PC-3 (cell line): ENCODE measurements at regions not wholly inside any gene's neighbourhood (a gene's known extent, or its start where the extent isn't known, plus 50 kb on each side); places are given as distances from the start of the nearest gene placed in this dataset.

ENCODE experiments used
- ATAC-seq: fragments of 200-7000 bp; cut with Tn5 transposase; 2 replicates; pipeline ENCODE4 v1.9.1; 2020; ENCODE audit warnings: mild to moderate bottlenecking, moderate library complexity
- BruUV-seq: library from RNA; stranded (reverse); fragments of 400-500 nt; replicated peaks from 2 replicates; lab custom pipeline; 2021; lab: Mats Ljungman, UMichigan
- CTCF ChIA-PET: fragments of 300-600 bp; sonication (Branson Sonifier 250); formaldehyde crosslinking; loops from one replicate; lab custom pipeline; 2022; ENCODE audit warnings: antibody characterized with exemption; lab: Charles Lee
- POLR2A ChIA-PET: fragments of 300-600 bp; sonication (Branson Sonifier 250); formaldehyde crosslinking; loops from one replicate; lab custom pipeline; 2022; ENCODE audit warnings: antibody characterized with exemption; ENCODE audit not compliant: unreplicated experiment; lab: Charles Lee
- DNase-seq: peaks from one replicate; pipeline ENCODE4 v3.0.0-alpha.2; 2015
- H2AFZ ChIP-seq: fragments of 300-600 bp; sonication (generic); 2 replicates; pipeline ENCODE4 v1.6.0; 2016; ENCODE audit warnings: antibody characterized with exemption, low read length
- H3F3A ChIP-seq: fragments of 300-600 bp; sonication (generic); one replicate; pipeline ENCODE4 v1.6.0; 2017; ENCODE audit warnings: antibody characterized with exemption, low read length, control low read depth, mild to moderate bottlenecking; ENCODE audit not compliant: unreplicated experiment
- H3K27ac ChIP-seq: fragments of 300-600 bp; sonication (generic); 2 replicates; pipeline ENCODE4 v1.5.1; 2016; ENCODE audit warnings: mild to moderate bottlenecking, low read length
- H3K27me3 ChIP-seq: fragments of 300-600 bp; sonication (generic); 2 replicates; pipeline ENCODE4 v1.6.1; 2016; ENCODE audit warnings: low read length, mixed read lengths
- H3K36me3 ChIP-seq: fragments of 300-600 bp; sonication (generic); 2 replicates; pipeline ENCODE4 v1.6.1; 2016; ENCODE audit warnings: low read depth, mixed run types, low read length, mixed read lengths
- H3K4me1 ChIP-seq: fragments of 300-600 bp; sonication (generic); 2 replicates; pipeline ENCODE4 v1.5.1; 2016; ENCODE audit warnings: low read length; ENCODE audit not compliant: insufficient read depth
- H3K4me2 ChIP-seq: fragments of 300-600 bp; sonication (generic); 2 replicates; pipeline ENCODE4 v1.6.0; 2016; ENCODE audit warnings: low read length
- H3K4me3 ChIP-seq: fragments of 300-600 bp; sonication (generic); 2 replicates; pipeline ENCODE4 v1.5.1; 2016; ENCODE audit warnings: mild to moderate bottlenecking, low read length, mixed read lengths
- H3K79me2 ChIP-seq: fragments of 300-600 bp; sonication (generic); 2 replicates; pipeline ENCODE4 v1.6.1; 2017; ENCODE audit warnings: low read length, mixed read lengths
- H3K9ac ChIP-seq: fragments of 300-600 bp; sonication (generic); 2 replicates; pipeline ENCODE4 v1.6.0; 2016; ENCODE audit warnings: mild to moderate bottlenecking, low read length
- H3K9me2 ChIP-seq: fragments of 300-600 bp; sonication (generic); replicated peaks from 2 replicates; pipeline ENCODE4 v1.6.1; 2016; ENCODE audit warnings: mixed run types, low read length, mixed read lengths
- H3K9me3 ChIP-seq: fragments of 300-600 bp; sonication (generic); 2 replicates; pipeline ENCODE4 v1.6.1; 2016; ENCODE audit warnings: low read length, mixed read lengths
- H4K20me1 ChIP-seq: fragments of 300-600 bp; sonication (generic); 2 replicates; pipeline ENCODE4 v1.6.1; 2016; ENCODE audit warnings: low read length, mixed read lengths
- EZH2 ChIP-seq: fragments of 300-600 bp; sonication (generic); IDR thresholded peaks from one replicate; pipeline ENCODE4 v1.6.1; 2017; ENCODE audit warnings: antibody characterized with exemption, mild to moderate bottlenecking, low read length; ENCODE audit not compliant: unreplicated experiment
- EZH2phosphoT487 ChIP-seq: fragments of 300-600 bp; sonication (generic); IDR thresholded peaks from 2 replicates; pipeline ENCODE4 v1.6.1; 2018; ENCODE audit warnings: mild to moderate bottlenecking, antibody characterized with exemption, low read length, borderline replicate concordance
- intact Hi-C: fragments of 100-400 bp; cut with micrococcal nuclease; formaldehyde crosslinking; loops from 2 replicates; pipeline ENCODE4 v1.9.0; 2023
- TF ChIP-seq, protein P1 (sequence below): fragments of 300-600 bp; sonication (generic); conservative IDR thresholded peaks from 2 replicates; pipeline ENCODE4 v1.5.1; 2017; ENCODE audit warnings: antibody characterized with exemption, low read depth, mild to moderate bottlenecking, low read length

DNA sequence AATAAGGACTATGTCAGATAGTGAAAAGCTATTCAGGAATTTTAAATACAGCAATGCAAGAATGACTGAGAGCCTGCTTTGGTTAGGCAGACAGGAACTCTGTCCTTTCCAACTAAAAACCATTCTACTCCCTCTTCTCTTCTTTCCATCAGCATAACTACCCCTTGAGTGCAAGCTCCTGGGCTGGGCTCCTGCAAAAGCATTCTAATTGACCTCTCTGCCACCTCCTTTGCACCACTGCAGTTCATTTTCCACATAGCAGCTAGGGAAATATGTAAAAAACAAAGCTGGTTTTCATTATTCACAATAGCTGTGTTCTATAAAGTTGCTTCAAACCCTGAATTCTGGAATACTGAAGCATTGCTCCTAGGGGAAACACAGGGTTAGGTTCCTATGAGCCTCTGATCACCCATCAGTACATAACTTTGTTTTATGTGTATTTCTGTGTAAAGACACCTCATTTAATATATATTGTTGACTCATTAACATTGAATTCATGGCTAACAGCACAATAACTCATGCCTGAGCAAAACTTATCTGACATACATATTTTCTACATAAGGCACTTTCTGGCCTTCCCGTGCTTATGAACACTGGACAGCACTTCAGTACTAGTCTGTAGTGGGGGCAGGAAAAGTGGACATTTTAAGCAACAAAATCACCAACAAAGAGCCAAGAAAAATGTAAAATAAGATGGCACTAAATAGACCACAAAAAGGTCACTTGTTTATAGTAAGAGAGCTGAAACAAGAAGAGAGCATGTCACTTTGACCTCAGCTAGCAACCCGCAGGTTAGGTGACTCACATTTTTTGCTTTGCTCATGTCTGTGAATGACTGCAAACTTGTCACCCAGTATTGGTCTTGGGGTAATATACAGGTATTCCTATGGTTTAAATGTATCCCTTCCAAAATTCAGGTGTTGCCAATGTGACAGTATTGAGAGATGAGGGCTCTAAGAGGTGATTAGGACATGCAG lies 57.9 kb upstream of the IRF2BP2 start:
- ChIA-PET CTCF (no interaction called here), POLR2A (no interaction called here)
- DNase-seq = no peak
- TF ChIP-seq EZH2 (no peak), EZH2phosphoT487 (no peak)
- TF ChIP-seq, protein P1, sequence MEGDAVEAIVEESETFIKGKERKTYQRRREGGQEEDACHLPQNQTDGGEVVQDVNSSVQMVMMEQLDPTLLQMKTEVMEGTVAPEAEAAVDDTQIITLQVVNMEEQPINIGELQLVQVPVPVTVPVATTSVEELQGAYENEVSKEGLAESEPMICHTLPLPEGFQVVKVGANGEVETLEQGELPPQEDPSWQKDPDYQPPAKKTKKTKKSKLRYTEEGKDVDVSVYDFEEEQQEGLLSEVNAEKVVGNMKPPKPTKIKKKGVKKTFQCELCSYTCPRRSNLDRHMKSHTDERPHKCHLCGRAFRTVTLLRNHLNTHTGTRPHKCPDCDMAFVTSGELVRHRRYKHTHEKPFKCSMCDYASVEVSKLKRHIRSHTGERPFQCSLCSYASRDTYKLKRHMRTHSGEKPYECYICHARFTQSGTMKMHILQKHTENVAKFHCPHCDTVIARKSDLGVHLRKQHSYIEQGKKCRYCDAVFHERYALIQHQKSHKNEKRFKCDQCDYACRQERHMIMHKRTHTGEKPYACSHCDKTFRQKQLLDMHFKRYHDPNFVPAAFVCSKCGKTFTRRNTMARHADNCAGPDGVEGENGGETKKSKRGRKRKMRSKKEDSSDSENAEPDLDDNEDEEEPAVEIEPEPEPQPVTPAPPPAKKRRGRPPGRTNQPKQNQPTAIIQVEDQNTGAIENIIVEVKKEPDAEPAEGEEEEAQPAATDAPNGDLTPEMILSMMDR = no peak
- BruUV-seq = no TSS peak
- H2AFZ ChIP-seq = peak overlapping the region; percentile 48; the same call in 1 of the 2 replicates
- intact Hi-C loops = no loop called here
- no peak overlapping the region for H3K4me2 ChIP-seq
- H3K9ac ChIP-seq = no peak overlapping the region
- H4K20me1 ChIP-seq = no peaks in the 10 kb centered on the region
- H3K27me3 ChIP-seq = no peaks in the 10 kb centered on the region
- no peaks in the 10 kb centered on the region for H3K4me1 ChIP-seq
- H3K36me3 ChIP-seq = no peaks in the 10 kb centered on the region
- ATAC-seq = no peak
- H3K4me3 ChIP-seq = no peak overlapping the region
- no peaks in the 10 kb centered on the region for H3F3A ChIP-seq
- no peak overlapping the region for H3K27ac ChIP-seq
- H3K9me3 ChIP-seq = no peaks in the 10 kb centered on the region
- no peaks in the 10 kb centered on the region for H3K9me2 ChIP-seq
- no peaks in the 10 kb centered on the region for H3K79me2 ChIP-seq

DNA sequence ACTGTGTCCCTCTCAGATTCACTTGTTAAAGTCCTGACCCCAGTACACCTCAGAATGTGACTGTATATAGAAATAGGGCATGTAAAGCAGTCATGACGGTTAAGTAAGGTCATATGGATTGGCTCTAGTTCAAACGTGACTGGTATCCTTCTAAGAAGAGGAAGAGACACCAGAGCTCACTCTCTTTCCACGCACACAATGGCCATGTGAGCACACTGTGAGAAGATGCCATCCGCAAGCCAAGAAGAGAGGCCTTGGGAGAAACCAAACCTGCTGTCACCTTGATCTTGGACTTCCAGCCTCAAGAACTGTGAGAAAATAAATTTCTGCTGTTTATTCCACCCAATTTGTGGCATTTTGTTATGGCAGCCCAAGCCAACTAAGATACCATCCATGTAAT lies 56.8 kb upstream of the IRF2BP2 start:
- intact Hi-C loops = no loop called here
- H2AFZ ChIP-seq = no peak overlapping the region
- no peaks in the 10 kb centered on the region for H4K20me1 ChIP-seq
- DNase-seq = no peak
- H3K79me2 ChIP-seq = no peaks in the 10 kb centered on the region
- CTCF ChIA-PET = no interaction called here
- H3K36me3 ChIP-seq = no peaks in the 10 kb centered on the region
- H3K9ac ChIP-seq = no peak overlapping the region
- H3K9me3 ChIP-seq = no peaks in the 10 kb centered on the region
- H3K9me2 ChIP-seq = no peaks in the 10 kb centered on the region
- no peak for ATAC-seq
- TF ChIP-seq EZH2phosphoT487 = no peak
- TF ChIP-seq, protein P1 = no peak
- no peak for TF ChIP-seq EZH2
- no peak overlapping the region for H3K4me3 ChIP-seq
- no peaks in the 10 kb centered on the region for H3F3A ChIP-seq
- no peaks in the 10 kb centered on the region for H3K27me3 ChIP-seq
- no peak overlapping the region for H3K4me2 ChIP-seq
- no TSS peak for BruUV-seq
- H3K4me1 ChIP-seq = no peaks in the 10 kb centered on the region
- POLR2A ChIA-PET = no interaction called here
- H3K27ac ChIP-seq = no peak overlapping the region

DNA sequence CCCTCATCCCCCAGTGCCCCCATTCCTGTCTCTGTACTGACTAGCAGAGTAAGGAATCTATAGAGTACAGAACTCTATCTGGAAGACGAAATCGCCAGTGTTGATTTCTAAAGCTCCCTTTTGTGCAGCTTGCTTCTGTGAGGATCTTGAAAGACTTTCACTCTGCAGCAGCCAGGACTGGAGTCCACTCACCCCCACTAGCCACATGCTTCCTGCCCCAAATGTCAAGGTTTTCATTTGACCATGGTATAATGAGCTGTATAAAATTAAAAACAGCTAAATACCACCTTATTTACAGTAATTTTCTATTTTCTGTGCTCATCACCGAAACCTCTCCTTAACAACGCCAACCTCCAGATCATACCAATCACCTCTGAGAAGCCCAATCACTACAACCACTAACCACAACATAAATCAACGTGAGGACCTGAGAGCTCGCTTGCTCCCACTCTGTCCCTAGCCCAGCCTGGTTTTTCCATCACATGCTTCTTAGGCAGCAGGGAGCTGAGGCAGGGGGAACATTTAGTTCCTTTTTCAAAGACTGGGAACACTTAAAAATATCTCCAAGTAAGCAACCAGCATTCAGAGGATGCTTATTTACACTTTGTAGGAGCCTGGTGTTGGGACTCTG lies 56.1 kb upstream of the IRF2BP2 start:
- no peak overlapping the region for H3K27ac ChIP-seq
- POLR2A ChIA-PET = no interaction called here
- no peak for ATAC-seq
- no peak overlapping the region for H3K4me3 ChIP-seq
- no peaks in the 10 kb centered on the region for H3K27me3 ChIP-seq
- CTCF ChIA-PET = no interaction called here
- no peak overlapping the region for H3K9ac ChIP-seq
- TF ChIP-seq EZH2 (no peak), EZH2phosphoT487 (no peak)
- TF ChIP-seq, protein P1 = no peak
- BruUV-seq = no TSS peak
- no peaks in the 10 kb centered on the region for H3K79me2 ChIP-seq
- H3K4me2 ChIP-seq = no peak overlapping the region
- H3K36me3 ChIP-seq = no peaks in the 10 kb centered on the region
- no peaks in the 10 kb centered on the region for H4K20me1 ChIP-seq
- no peaks in the 10 kb centered on the region for H3K9me3 ChIP-seq
- no peaks in the 10 kb centered on the region for H3F3A ChIP-seq
- H3K9me2 ChIP-seq = no peaks in the 10 kb centered on the region
- intact Hi-C loops = no loop called here
- DNase-seq = no peak
- no peak overlapping the region for H2AFZ ChIP-seq
- H3K4me1 ChIP-seq = peaks cover under 1% of the 10 kb centered on the region; the same call in 1 of the 2 replicates
